Amygdala (tissue), 56 donors: ENCODE measurements at regions not wholly inside any gene's neighbourhood (a gene's known extent, or its start where the extent isn't known, plus 50 kb on each side); places are given as distances from the start of the nearest gene placed in this dataset.
A peak's percentile ranks its signal among the peaks of the same experiment; 100 is the strongest.

Source experiments
- DNase-seq, 56 donors: peaks; one replicate each; lab custom pipeline; 2025; lab: John Stamatoyannopoulos, UW

DNA sequence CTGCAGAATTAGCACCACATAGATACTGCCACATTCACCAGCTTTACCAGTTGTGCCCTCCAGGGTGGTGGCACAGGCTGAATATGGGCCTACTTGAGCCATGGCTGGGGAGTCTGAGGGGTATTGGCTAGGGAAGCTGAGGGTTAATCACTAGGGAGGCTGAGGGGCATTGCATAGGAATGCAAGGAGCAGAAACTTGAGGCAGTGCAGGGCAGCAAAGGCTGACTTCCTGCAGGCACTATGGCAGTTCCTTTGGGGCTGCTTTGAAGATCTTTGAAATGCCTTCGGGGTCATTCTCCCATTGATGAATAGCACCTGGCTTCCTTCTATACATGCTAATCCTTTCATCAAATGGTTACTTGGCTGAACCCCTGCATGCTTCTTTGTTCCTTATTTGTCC, 171.5 kb downstream of the RCN1 start:
- DNase-seq: no peak

- DNase-seq: no peak
Observed at GRCh38 chr11:32265911-32266310, 169.4 kb downstream of the WT1 start.

- DNase-seq: no peak
Observed at GRCh38 chr11:32266601-32267000, 168.7 kb downstream of the WT1 start.

DNA sequence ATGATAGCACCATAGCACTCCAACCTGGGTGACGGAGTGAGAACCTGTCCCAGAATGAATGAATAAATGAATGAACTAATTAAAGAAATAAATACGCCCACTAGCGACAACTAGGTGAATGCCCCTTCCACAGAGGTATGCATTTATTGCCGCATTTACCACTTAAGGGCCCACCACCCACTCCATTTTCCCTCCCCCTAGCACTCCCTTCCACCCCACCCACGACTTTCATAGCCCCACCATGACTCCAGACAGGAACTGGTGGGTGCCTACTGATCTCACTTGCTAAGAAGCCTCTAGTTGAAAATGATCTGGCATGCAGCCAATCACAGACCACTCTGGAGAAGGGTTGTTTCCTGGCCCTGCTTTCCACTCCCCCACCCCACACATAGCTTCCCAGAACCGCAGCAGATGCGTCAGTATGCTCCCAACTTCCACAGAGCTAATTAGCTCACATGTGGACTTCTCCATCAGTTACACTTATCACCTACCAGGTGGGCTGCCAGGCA, 167.6 kb downstream of the WT1 start:
- DNase-seq: no peak

DNA sequence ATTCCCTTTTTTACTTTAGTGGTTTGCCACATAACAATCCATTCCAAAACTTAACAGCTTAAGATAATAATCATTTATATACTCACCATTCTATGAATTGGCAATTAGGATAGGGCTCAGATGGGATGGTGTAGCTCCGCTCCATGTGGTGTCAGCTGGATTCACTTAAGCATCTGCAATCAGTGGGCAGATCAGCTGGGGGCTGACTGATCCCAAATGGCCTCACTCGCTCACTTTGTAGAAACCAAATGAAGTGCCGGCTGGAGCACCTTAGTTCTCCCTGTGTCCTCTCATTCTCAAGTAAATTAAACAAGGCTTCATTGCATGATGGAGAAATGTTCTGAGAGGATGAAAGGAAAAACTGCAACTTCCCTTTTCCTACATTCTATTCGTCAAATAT, 161.4 kb downstream of the WT1 start:
- no peak for DNase-seq

GRCh38 chr11:32279672-32280071, 155.7 kb downstream of the WT1 start:
- no peak for DNase-seq

DNA sequence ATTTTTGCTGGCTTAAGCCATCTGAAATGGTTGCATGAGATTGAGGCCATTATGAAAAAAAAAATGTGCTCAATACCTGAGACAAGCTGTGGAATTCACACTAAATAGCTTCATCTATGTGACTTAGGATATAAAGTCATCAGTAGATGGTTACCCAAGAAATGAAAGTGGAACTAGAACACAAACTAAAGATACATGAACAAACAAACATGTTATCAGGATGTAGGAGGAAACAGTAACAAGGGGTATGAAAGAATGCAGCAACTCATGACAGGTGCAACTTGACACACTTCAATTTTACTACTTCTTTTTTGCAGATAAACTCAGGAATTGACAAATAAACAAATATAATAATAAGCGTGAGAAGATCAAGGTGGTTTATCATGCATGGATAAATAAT, 155.0 kb downstream of the WT1 start:
- DNase-seq: no peak

DNA sequence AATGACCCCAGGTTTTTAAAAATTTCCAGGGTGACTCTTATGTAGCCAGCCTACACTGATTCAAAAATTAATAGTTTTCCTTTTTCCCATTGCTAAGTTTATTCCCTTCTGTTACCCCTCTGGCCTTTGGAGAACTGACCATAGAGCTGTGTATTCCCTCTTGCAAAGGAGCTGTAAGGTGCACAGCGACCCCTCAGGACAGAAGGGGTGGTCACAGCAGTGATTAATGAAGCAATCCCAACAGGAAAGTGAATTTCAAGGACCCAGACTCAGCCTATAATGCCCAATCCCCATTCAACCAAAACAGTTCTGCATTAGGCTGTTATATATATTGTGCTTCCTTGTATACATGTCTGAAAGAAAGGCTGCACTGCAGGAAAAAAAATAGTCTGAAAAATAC, 147.1 kb downstream of the WT1 start:
- DNase-seq: no peak

- no peak for DNase-seq
Observed at GRCh38 chr11:32289701-32290100, 145.6 kb downstream of the WT1 start.

- DNase-seq: peak in 33 of 56 donors; percentile 3 to 76 (median 32)
Observed at GRCh38 chr11:32290783-32291182, 144.6 kb downstream of the WT1 start.

- DNase-seq: peak in 17 of 56 donors; percentile 1 to 50 (median 22)
Observed at GRCh38 chr11:32297611-32298011, 137.7 kb downstream of the WT1 start.

- DNase-seq: no peak
Observed at GRCh38 chr11:32302826-32303225, 132.5 kb downstream of the WT1 start.

- DNase-seq: no peak
Observed at GRCh38 chr11:32304521-32304920, 130.8 kb downstream of the WT1 start.

DNA sequence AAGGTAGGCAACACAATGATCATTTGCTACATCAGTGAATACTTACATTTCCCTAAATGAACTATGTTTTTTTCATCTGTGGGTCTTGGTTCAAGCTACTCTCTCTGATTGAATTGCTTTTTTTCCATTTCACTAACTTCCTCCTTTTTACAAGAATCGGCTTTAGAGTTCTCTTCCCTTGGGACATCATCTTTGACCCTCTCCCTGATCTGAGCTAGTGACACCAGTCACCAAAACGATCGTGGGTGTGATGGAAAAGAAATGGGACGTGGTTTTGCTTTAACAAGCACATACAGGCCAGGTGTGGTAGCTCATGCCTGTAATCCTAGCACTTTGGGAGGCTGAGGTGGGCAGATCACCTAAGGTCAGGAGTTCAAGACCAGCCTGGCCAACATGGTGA, 129.9 kb downstream of the WT1 start:
- DNase-seq: no peak

DNA sequence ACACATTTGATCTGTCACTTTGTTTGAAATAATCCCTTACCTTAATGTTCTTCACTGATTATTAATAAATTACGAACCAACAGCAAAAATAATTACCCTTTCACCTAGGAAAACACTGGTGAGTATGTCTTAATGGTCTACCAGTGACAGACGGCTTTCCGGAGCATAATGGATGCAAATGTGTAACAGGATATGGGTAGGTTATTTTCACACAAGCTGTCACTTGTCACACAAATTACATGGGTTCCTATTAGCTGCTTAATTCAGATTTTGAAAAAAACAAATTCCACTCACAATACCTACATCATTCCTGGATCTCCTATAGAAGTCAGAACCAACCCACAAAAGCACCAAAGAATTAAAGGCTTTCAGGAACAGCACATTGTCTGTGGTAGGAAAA, 127.9 kb downstream of the WT1 start:
- no peak for DNase-seq

DNA sequence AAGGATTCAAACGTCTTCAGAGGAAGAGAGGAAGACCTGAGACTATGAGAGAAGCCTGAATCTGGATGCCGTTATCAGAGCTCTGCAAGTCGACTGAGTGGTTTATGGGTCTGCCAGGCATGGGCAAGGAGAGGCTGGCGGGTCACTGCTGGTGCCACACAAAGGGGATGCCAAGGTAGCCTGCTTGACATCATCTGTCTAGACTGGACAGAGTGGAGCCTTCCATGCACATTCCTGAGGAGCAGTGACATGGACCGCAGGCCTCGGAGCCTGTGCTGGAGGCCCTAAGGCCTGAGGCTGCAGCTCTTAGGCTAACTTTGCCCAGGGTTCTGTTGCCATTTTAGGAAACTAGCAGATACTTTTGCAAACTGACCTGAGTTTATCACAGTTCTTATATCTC, 127.4 kb downstream of the WT1 start:
- no peak for DNase-seq

- no peak for DNase-seq
Observed at GRCh38 chr11:32309530-32310213, 125.7 kb downstream of the WT1 start.

DNA sequence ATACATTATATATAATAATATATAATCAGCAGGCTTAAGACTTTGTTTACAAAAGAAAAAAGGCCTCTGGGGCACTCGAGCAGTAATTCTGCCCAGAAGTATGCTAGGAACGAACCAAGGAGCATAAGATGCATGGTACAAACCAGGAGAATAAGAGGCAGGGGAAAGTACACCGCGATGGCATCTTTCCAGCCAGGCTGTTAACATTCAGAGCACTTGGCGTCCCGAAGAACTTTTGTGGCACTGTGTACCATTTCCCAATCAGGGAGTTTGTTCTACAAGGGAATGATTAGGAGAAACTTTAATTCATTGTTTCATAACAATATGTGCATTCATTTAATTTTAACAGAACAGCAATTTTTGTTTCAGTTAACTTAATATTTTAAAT, 125.1 kb downstream of the WT1 start:
- peak in 3 of 56 donors; percentile 6 to 15 (median 13) for DNase-seq

GRCh38 chr11:32311346-32312065, 123.8 kb downstream of the WT1 start:
- no peak for DNase-seq

GRCh38 chr11:32312206-32312817, 123.0 kb downstream of the WT1 start:
- no peak for DNase-seq

DNA sequence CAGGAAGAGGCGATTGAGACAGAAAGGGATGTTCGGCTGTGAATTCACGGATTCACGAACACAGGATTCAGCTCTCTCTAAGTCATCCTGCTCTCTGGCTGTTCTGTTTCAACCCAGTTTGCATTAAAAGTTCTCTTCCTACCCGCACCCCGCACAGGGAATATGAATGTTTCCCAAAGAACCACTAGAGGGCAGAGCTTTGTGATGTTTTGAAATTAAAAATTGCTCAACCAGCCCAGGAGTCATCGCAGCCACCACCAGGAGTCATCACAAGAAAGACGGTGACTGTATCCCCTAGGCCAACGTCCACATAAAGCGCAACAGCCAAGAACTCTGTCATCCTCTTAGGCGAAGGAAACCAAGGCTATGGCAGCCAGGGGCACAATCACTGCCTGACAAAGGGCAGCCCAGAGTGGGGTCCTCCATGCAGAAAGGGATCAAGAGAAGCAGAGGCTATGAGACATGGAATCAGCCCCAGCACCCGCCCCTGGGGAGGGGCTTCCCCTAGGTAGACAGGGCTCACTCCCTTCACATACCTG, 122.4 kb downstream of the WT1 start:
- DNase-seq: no peak
